ENCODE measurements at regions not wholly inside any gene's neighbourhood (a gene's known extent, or its start where the extent isn't known, plus 50 kb on each side); places are given as distances from the start of the nearest gene placed in this dataset.

- DNase-seq (ENCODE audit: low spot score in 2 of 2), result no peak
- Histone ChIP-seq H3K9me3 (no peaks in the 10 kb centered on the region), H3K36me3 (replicated peaks) (no peaks in the 10 kb centered on the region), H3K4me1 (no peaks in the 10 kb centered on the region), H3K4me3 (no peak overlapping the region), H3K27me3 (ENCODE audit: low read depth) (no peaks in the 10 kb centered on the region)
- in situ Hi-C loops (cut with MboI; ENCODE audit: low sequenced_read_pairs), result no loop called here
Observed at GRCh38 chr14:44654591-44654990, 147.5 kb upstream of the FSCB start.

GRCh38 chr14:44653641-44654040, 146.6 kb upstream of the FSCB start:
- in situ Hi-C loops (cut with MboI; ENCODE audit: low sequenced_read_pairs), result no loop called here
- H3K4me1 ChIP-seq, result no peaks in the 10 kb centered on the region

GRCh38 chr14:44652640-44653039, 145.6 kb upstream of the FSCB start:
- in situ Hi-C loops (cut with MboI; ENCODE audit: low sequenced_read_pairs), result no loop called here
- Histone ChIP-seq H3K36me3 (replicated peaks) (no peaks in the 10 kb centered on the region), H3K9me3 (no peaks in the 10 kb centered on the region), H3K27me3 (ENCODE audit: low read depth) (no peaks in the 10 kb centered on the region), H3K4me3 (no peak overlapping the region), H3K4me1 (no peaks in the 10 kb centered on the region)
- DNase-seq (ENCODE audit: low spot score in 2 of 2), result no peak

More at GRCh38 chr14:44653641-44654040, 146.6 kb upstream of the FSCB start:
- DNase-seq (ENCODE audit: low spot score in 2 of 2), result no peak
- Histone ChIP-seq H3K4me3 (no peak overlapping the region), H3K36me3 (replicated peaks) (no peaks in the 10 kb centered on the region), H3K27me3 (ENCODE audit: low read depth) (no peaks in the 10 kb centered on the region), H3K9me3 (no peaks in the 10 kb centered on the region)

GRCh38 chr14:44649061-44649460, 142.0 kb upstream of the FSCB start:
- Histone ChIP-seq H3K27me3 (ENCODE audit: low read depth) (no peaks in the 10 kb centered on the region), H3K36me3 (replicated peaks) (no peaks in the 10 kb centered on the region), H3K9me3 (no peaks in the 10 kb centered on the region), H3K4me1 (no peaks in the 10 kb centered on the region), H3K4me3 (no peak overlapping the region)
- in situ Hi-C loops (cut with MboI; ENCODE audit: low sequenced_read_pairs), result no loop called here
- DNase-seq (ENCODE audit: low spot score in 2 of 2), result no peak

- in situ Hi-C loops (cut with MboI; ENCODE audit: low sequenced_read_pairs), result no loop called here
- Histone ChIP-seq H3K36me3 (replicated peaks) (no peaks in the 10 kb centered on the region), H3K4me3 (no peak overlapping the region), H3K9me3 (no peaks in the 10 kb centered on the region), H3K27me3 (ENCODE audit: low read depth) (no peaks in the 10 kb centered on the region), H3K4me1 (no peaks in the 10 kb centered on the region)
- DNase-seq (ENCODE audit: low spot score in 2 of 2), result no peak
Observed at GRCh38 chr14:44640416-44640815, 133.3 kb upstream of the FSCB start.

- in situ Hi-C loops (cut with MboI; ENCODE audit: low sequenced_read_pairs), result no loop called here
- Histone ChIP-seq H3K36me3 (replicated peaks) (no peaks in the 10 kb centered on the region), H3K4me3 (no peak overlapping the region), H3K4me1 (no peaks in the 10 kb centered on the region), H3K27me3 (ENCODE audit: low read depth) (no peaks in the 10 kb centered on the region), H3K9me3 (no peaks in the 10 kb centered on the region)
- no peak for DNase-seq (ENCODE audit: low spot score in 2 of 2)
Observed at GRCh38 chr14:44639781-44640385, 132.8 kb upstream of the FSCB start.

GRCh38 chr14:44634692-44635091, 127.6 kb upstream of the FSCB start:
- no peak for DNase-seq (ENCODE audit: low spot score in 2 of 2)
- H3K4me3 ChIP-seq, result no peak overlapping the region
- in situ Hi-C loops (cut with MboI; ENCODE audit: low sequenced_read_pairs), result no loop called here
- H3K36me3 ChIP-seq (replicated peaks), result no peaks in the 10 kb centered on the region
- H3K9me3 ChIP-seq, result no peaks in the 10 kb centered on the region
- no peaks in the 10 kb centered on the region for H3K27me3 ChIP-seq (ENCODE audit: low read depth)
- H3K4me1 ChIP-seq, result peaks cover 5% of the 10 kb centered on the region; the same call in 1 of the 2 replicates

DNA sequence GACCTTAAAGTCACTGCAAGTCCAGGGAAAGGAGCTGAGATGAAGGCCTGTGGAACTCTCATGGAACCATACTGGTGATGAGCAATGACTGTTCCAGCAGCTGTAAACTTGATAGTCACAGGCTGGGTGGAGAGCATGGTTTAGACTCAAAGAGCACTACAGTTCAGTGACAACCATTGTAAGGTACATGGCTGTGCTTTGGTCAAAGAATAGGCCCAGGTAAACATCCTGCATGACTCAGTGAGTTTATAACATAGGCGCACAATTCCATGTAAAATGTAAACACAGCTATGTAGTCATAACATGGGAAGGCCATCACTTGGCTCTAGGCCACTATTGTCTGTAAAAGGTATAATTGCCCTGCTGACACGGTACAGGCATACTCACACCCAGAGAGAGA, 119.3 kb upstream of the FSCB start:
- Histone ChIP-seq H3K4me1 (no peaks in the 10 kb centered on the region), H3K36me3 (replicated peaks) (no peaks in the 10 kb centered on the region), H3K4me3 (no peak overlapping the region), H3K27me3 (ENCODE audit: low read depth) (no peaks in the 10 kb centered on the region), H3K9me3 (no peaks in the 10 kb centered on the region)
- in situ Hi-C loops (cut with MboI; ENCODE audit: low sequenced_read_pairs), result no loop called here
- no peak for DNase-seq (ENCODE audit: low spot score in 2 of 2)

DNA sequence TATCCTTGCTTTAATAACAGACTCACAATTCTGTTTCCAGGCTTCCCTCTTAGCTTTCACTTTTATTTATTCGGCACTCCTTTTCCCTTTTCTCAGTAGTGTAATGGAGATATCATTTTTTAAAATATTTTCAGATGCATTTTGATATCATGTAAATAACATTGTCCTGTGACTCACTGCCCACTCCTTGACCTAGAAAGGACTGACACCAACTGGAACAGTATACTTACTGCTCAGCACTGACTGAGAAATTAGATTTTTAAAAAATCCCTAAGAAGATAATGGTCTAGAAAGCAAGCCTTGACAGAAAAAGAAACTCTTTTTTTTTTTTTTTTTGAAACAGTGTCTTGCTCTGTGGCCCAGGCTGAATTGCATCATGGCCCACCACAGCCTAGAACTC, 118.0 kb upstream of the FSCB start:
- no peak for DNase-seq (ENCODE audit: low spot score in 2 of 2)
- H3K4me1 ChIP-seq, result no peaks in the 10 kb centered on the region
- H3K27me3 ChIP-seq (ENCODE audit: low read depth), result no peaks in the 10 kb centered on the region
- no peaks in the 10 kb centered on the region for H3K36me3 ChIP-seq (replicated peaks)
- H3K9me3 ChIP-seq, result no peaks in the 10 kb centered on the region
- no peak overlapping the region for H3K4me3 ChIP-seq
- in situ Hi-C loops (cut with MboI; ENCODE audit: low sequenced_read_pairs), result no loop called here

- H3K4me3 ChIP-seq, result no peak overlapping the region
- no peaks in the 10 kb centered on the region for H3K9me3 ChIP-seq
- H3K27me3 ChIP-seq (ENCODE audit: low read depth), result no peaks in the 10 kb centered on the region
- no peaks in the 10 kb centered on the region for H3K36me3 ChIP-seq (replicated peaks)
- no peak for DNase-seq (ENCODE audit: low spot score in 2 of 2)
- peaks cover 9% of the 10 kb centered on the region; the same call in 1 of the 2 replicates for H3K4me1 ChIP-seq
- in situ Hi-C loops (cut with MboI; ENCODE audit: low sequenced_read_pairs), result no loop called here
Observed at GRCh38 chr14:44620121-44621019, 113.3 kb upstream of the FSCB start.

DNA sequence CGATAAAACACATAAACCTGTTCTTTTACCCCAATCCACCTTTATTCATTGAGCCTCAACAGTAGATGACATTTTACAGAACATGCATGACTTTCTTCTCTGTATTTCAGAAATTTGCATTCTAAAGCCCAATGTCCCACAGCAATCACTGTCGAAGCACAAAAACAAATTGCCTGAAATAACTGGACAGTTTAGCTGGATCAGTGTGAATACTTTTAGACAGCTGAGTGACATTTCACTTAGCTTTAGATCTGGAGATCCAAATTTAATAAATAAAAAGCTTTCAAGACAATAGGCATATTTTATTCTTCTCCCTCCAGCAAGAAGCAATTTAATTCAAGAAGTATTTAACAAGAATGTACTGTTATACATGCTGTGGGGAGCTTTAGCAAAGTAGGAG, 109.1 kb upstream of the FSCB start:
- peaks cover 9% of the 10 kb centered on the region; the same call in 1 of the 2 replicates for H3K4me1 ChIP-seq
- in situ Hi-C loops (cut with MboI; ENCODE audit: low sequenced_read_pairs), result no loop called here
- no peaks in the 10 kb centered on the region for H3K36me3 ChIP-seq (replicated peaks)
- no peaks in the 10 kb centered on the region for H3K27me3 ChIP-seq (ENCODE audit: low read depth)
- DNase-seq (ENCODE audit: low spot score in 2 of 2), result no peak
- H3K9me3 ChIP-seq, result no peaks in the 10 kb centered on the region
- no peak overlapping the region for H3K4me3 ChIP-seq

- DNase-seq (ENCODE audit: low spot score in 2 of 2), result no peak
- Histone ChIP-seq H3K9me3 (no peaks in the 10 kb centered on the region), H3K4me3 (no peak overlapping the region), H3K4me1 (peaks cover 16% of the 10 kb centered on the region), H3K36me3 (replicated peaks) (no peaks in the 10 kb centered on the region), H3K27me3 (ENCODE audit: low read depth) (no peaks in the 10 kb centered on the region)
- in situ Hi-C loops (cut with MboI; ENCODE audit: low sequenced_read_pairs), result no loop called here
Observed at GRCh38 chr14:44613061-44613712, 106.1 kb upstream of the FSCB start.

DNA sequence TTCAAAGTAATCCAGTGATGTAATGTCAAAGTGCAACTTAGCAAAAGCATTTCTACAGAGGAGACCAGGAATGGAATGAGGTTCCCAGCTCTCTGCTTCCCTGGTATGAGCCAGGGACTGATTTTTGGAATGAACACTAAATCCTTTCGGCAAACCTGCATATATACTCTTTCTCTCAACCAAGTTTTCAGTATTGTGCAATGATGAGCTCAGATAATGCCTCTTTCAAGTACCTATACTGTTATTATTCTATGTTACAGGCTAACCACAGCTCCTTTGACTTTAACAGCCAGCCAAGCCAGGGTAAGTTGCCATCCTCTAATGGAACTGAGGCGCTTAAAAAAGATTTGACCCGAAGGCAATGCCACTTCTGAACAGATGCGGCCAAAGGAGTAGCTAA, 104.9 kb upstream of the FSCB start:
- Histone ChIP-seq H3K9me3 (no peaks in the 10 kb centered on the region), H3K36me3 (replicated peaks) (no peaks in the 10 kb centered on the region), H3K27me3 (ENCODE audit: low read depth) (no peaks in the 10 kb centered on the region), H3K4me3 (no peak overlapping the region), H3K4me1 (peaks cover 10% of the 10 kb centered on the region)
- in situ Hi-C loops (cut with MboI; ENCODE audit: low sequenced_read_pairs), result no loop called here
- no peak for DNase-seq (ENCODE audit: low spot score in 2 of 2)

GRCh38 chr14:44609876-44610510, 102.9 kb upstream of the FSCB start:
- Histone ChIP-seq H3K4me3 (no peak overlapping the region), H3K36me3 (replicated peaks) (no peaks in the 10 kb centered on the region), H3K27me3 (ENCODE audit: low read depth) (no peaks in the 10 kb centered on the region), H3K4me1 (peaks cover 10% of the 10 kb centered on the region), H3K9me3 (no peaks in the 10 kb centered on the region)
- no peak for DNase-seq (ENCODE audit: low spot score in 2 of 2)
- in situ Hi-C loops (cut with MboI; ENCODE audit: low sequenced_read_pairs), result no loop called here
